Neural progenitor cell (in vitro differentiated cells): ENCODE measurements at regions not wholly inside any gene's neighbourhood (a gene's known extent, or its start where the extent isn't known, plus 50 kb on each side); places are given as distances from the start of the nearest gene placed in this dataset.

Source experiments
- EZH2 ChIP-seq: fragments of 200-600 bp; sonication (generic); IDR thresholded peaks from 2 replicates; pipeline ENCODE4 v1.6.1; 2017; ENCODE audit warnings: antibody characterized with exemption, mild to moderate bottlenecking, moderate library complexity
- TF ChIP-seq, protein P1 (sequence below): fragments of 200-600 bp; sonication (generic); IDR thresholded peaks from 2 replicates; pipeline ENCODE4 v1.5.1; 2017; ENCODE audit warnings: antibody characterized with exemption, mild to moderate bottlenecking

DNA sequence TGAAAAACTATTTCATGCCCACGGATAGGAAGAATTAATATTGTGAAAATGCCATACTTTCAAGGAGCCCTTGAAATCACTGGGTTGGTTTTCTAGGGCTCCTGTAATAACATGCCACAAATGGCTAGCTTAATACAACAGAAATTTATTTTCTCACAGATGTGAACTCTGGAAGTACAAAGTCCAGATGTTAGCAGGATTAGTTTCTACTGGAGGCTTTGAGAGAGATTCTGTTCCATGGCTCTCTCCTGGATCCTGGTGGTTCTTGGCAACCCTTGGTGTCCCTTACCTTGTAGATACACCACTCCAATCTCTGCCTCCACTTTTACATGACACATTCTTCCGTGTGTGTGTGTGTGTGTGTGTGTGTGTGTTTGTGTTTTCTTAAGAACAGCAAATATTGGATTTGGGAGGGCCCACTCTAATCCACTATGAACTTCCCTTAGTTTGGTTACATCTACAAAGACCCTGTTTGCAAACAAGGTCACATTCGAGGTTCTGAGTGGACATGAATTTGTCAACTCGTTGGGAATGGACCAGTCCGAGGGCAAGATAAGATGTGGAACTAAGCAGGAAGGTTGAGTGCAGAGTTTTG is 381.1 kb downstream of the IPO8 start:
- TF ChIP-seq, protein P1, sequence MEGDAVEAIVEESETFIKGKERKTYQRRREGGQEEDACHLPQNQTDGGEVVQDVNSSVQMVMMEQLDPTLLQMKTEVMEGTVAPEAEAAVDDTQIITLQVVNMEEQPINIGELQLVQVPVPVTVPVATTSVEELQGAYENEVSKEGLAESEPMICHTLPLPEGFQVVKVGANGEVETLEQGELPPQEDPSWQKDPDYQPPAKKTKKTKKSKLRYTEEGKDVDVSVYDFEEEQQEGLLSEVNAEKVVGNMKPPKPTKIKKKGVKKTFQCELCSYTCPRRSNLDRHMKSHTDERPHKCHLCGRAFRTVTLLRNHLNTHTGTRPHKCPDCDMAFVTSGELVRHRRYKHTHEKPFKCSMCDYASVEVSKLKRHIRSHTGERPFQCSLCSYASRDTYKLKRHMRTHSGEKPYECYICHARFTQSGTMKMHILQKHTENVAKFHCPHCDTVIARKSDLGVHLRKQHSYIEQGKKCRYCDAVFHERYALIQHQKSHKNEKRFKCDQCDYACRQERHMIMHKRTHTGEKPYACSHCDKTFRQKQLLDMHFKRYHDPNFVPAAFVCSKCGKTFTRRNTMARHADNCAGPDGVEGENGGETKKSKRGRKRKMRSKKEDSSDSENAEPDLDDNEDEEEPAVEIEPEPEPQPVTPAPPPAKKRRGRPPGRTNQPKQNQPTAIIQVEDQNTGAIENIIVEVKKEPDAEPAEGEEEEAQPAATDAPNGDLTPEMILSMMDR: no peak
- TF ChIP-seq EZH2: no peak
